ENCODE measurements at regions not wholly inside any gene's neighbourhood (a gene's known extent, or its start where the extent isn't known, plus 50 kb on each side); places are given as distances from the start of the nearest gene placed in this dataset.

GRCh38 chr10:33754052-33754451 is 419.6 kb upstream of the NRP1 start:
- Histone ChIP-seq H3K9me3 (ENCODE audit: insufficient read depth, low read depth, low read length) (no peaks in the 10 kb centered on the region), H3K79me2 (ENCODE audit: insufficient read depth, low read length) (no peaks in the 10 kb centered on the region), H4K20me1 (ENCODE audit: insufficient read depth, low read length, poor library complexity, severe bottlenecking) (no peaks in the 10 kb centered on the region), H3K27me3 (ENCODE audit: insufficient read depth, low read length, poor library complexity, severe bottlenecking) (no peaks in the 10 kb centered on the region), H3K36me3 (ENCODE audit: insufficient read depth, low read length) (no peaks in the 10 kb centered on the region), H3K4me3 (ENCODE audit: low read length, poor library complexity, severe bottlenecking) (no peak overlapping the region), H3K9ac (ENCODE audit: low read depth, low read length, poor library complexity, severe bottlenecking) (no peak overlapping the region), H3K9me2 (replicated peaks; ENCODE audit: low read depth, low read length) (no peaks in the 10 kb centered on the region), H3K4me1 (ENCODE audit: insufficient read depth, low read length, poor library complexity, severe bottlenecking) (peaks cover 3% of the 10 kb centered on the region), H3K4me2 (ENCODE audit: low read depth, low read length, poor library complexity, severe bottlenecking) (no peak overlapping the region), H2AFZ (ENCODE audit: low read length) (no peak overlapping the region), H3F3A (ENCODE audit: low read depth) (no peaks in the 10 kb centered on the region)
- TF ChIP-seq CTCF (conservative IDR thresholded peaks at IDR 0.05; ENCODE audit: low read length) (no peak), EZH2phosphoT487 (IDR thresholded peaks at IDR 0.05; ENCODE audit: borderline replicate concordance) (no peak)

GRCh38 chr10:33753389-33753788 is 418.9 kb upstream of the NRP1 start:
- Histone ChIP-seq H3K4me1 (ENCODE audit: insufficient read depth, low read length, poor library complexity, severe bottlenecking) (peaks cover 3% of the 10 kb centered on the region), H3K4me2 (ENCODE audit: low read depth, low read length, poor library complexity, severe bottlenecking) (no peak overlapping the region), H3K9me2 (replicated peaks; ENCODE audit: low read depth, low read length) (no peaks in the 10 kb centered on the region), H3K79me2 (ENCODE audit: insufficient read depth, low read length) (no peaks in the 10 kb centered on the region), H3K4me3 (ENCODE audit: low read length, poor library complexity, severe bottlenecking) (no peak overlapping the region), H3K9ac (ENCODE audit: low read depth, low read length, poor library complexity, severe bottlenecking) (no peak overlapping the region), H3K36me3 (ENCODE audit: insufficient read depth, low read length) (no peaks in the 10 kb centered on the region), H3K9me3 (ENCODE audit: insufficient read depth, low read depth, low read length) (no peaks in the 10 kb centered on the region), H3K27me3 (ENCODE audit: insufficient read depth, low read length, poor library complexity, severe bottlenecking) (no peaks in the 10 kb centered on the region), H4K20me1 (ENCODE audit: insufficient read depth, low read length, poor library complexity, severe bottlenecking) (no peaks in the 10 kb centered on the region), H3F3A (ENCODE audit: low read depth) (no peaks in the 10 kb centered on the region), H2AFZ (ENCODE audit: low read length) (no peak overlapping the region)
- TF ChIP-seq EZH2phosphoT487 (IDR thresholded peaks at IDR 0.05; ENCODE audit: borderline replicate concordance) = no peak
- TF ChIP-seq CTCF (conservative IDR thresholded peaks at IDR 0.05; ENCODE audit: low read length) = no peak

- Histone ChIP-seq H3K9ac (ENCODE audit: low read depth, low read length, poor library complexity, severe bottlenecking) (no peak overlapping the region), H3K79me2 (ENCODE audit: insufficient read depth, low read length) (no peaks in the 10 kb centered on the region), H4K20me1 (ENCODE audit: insufficient read depth, low read length, poor library complexity, severe bottlenecking) (no peaks in the 10 kb centered on the region), H3K9me2 (replicated peaks; ENCODE audit: low read depth, low read length) (no peaks in the 10 kb centered on the region), H3K9me3 (ENCODE audit: insufficient read depth, low read depth, low read length) (no peaks in the 10 kb centered on the region), H3F3A (ENCODE audit: low read depth) (no peaks in the 10 kb centered on the region), H2AFZ (ENCODE audit: low read length) (no peak overlapping the region), H3K4me2 (ENCODE audit: low read depth, low read length, poor library complexity, severe bottlenecking) (no peak overlapping the region), H3K36me3 (ENCODE audit: insufficient read depth, low read length) (no peaks in the 10 kb centered on the region), H3K4me3 (ENCODE audit: low read length, poor library complexity, severe bottlenecking) (no peak overlapping the region), H3K4me1 (ENCODE audit: insufficient read depth, low read length, poor library complexity, severe bottlenecking) (peaks cover 3% of the 10 kb centered on the region), H3K27me3 (ENCODE audit: insufficient read depth, low read length, poor library complexity, severe bottlenecking) (no peaks in the 10 kb centered on the region)
- TF ChIP-seq EZH2phosphoT487 (IDR thresholded peaks at IDR 0.05; ENCODE audit: borderline replicate concordance) = no peak
- TF ChIP-seq CTCF (conservative IDR thresholded peaks at IDR 0.05; ENCODE audit: low read length) = no peak
These were observed 415.3 kb upstream of the NRP1 start for GRCh38 chr10:33749790-33750189.
